ENCODE measurements at regions not wholly inside any gene's neighbourhood (a gene's known extent, or its start where the extent isn't known, plus 50 kb on each side); places are given as distances from the start of the nearest gene placed in this dataset.

DNA sequence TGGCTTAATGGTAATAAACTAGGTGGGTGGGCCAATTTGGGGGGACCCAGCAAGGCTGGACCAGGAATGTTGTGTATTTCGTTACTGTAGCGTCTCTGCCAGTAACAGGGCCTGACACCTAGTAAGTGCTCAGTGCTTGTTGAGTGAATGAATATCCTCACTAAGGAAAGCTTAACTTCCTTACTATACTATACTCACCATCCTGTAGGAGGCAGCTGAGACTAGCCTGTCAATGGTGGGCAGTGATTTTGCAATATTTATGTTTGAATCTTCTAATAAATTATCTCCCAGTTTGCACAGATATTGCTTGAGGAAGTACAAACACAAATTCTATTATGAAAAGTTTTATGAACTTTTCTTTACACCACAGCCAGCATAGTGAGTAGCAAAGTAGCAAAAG, 370.7 kb upstream of the SYT4 start:
- TF ChIP-seq, protein P1, sequence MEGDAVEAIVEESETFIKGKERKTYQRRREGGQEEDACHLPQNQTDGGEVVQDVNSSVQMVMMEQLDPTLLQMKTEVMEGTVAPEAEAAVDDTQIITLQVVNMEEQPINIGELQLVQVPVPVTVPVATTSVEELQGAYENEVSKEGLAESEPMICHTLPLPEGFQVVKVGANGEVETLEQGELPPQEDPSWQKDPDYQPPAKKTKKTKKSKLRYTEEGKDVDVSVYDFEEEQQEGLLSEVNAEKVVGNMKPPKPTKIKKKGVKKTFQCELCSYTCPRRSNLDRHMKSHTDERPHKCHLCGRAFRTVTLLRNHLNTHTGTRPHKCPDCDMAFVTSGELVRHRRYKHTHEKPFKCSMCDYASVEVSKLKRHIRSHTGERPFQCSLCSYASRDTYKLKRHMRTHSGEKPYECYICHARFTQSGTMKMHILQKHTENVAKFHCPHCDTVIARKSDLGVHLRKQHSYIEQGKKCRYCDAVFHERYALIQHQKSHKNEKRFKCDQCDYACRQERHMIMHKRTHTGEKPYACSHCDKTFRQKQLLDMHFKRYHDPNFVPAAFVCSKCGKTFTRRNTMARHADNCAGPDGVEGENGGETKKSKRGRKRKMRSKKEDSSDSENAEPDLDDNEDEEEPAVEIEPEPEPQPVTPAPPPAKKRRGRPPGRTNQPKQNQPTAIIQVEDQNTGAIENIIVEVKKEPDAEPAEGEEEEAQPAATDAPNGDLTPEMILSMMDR (conservative IDR thresholded peaks at IDR 0.05) = peak; percentile 11; the same call in 1 of the 2 replicates
- no peak for TF ChIP-seq ZFX (IDR thresholded peaks at IDR 0.05)
